HFF-Myc (cell line): ENCODE measurements at regions not wholly inside any gene's neighbourhood (a gene's known extent, or its start where the extent isn't known, plus 50 kb on each side); places are given as distances from the start of the nearest gene placed in this dataset.

Experiments used
- DNase-seq: peaks from one replicate; pipeline ENCODE4 v3.0.0-alpha.2; 2011; ENCODE audit warnings: low read depth; ENCODE audit errors: extremely low read depth
- H3K4me3 ChIP-seq: replicated peaks from 2 replicates; pipeline ENCODE4 v1.5.1; 2011; ENCODE audit warnings: low read depth, mild to moderate bottlenecking, control low read depth, low read length
- TF ChIP-seq, protein P1 (sequence below): IDR thresholded peaks from 2 replicates; pipeline ENCODE4 v1.5.1; 2012; ENCODE audit warnings: mild to moderate bottlenecking, low read depth, low read length, control low read depth; ENCODE audit errors: missing control alignments

- DNase-seq: no peak
- TF ChIP-seq, protein P1, sequence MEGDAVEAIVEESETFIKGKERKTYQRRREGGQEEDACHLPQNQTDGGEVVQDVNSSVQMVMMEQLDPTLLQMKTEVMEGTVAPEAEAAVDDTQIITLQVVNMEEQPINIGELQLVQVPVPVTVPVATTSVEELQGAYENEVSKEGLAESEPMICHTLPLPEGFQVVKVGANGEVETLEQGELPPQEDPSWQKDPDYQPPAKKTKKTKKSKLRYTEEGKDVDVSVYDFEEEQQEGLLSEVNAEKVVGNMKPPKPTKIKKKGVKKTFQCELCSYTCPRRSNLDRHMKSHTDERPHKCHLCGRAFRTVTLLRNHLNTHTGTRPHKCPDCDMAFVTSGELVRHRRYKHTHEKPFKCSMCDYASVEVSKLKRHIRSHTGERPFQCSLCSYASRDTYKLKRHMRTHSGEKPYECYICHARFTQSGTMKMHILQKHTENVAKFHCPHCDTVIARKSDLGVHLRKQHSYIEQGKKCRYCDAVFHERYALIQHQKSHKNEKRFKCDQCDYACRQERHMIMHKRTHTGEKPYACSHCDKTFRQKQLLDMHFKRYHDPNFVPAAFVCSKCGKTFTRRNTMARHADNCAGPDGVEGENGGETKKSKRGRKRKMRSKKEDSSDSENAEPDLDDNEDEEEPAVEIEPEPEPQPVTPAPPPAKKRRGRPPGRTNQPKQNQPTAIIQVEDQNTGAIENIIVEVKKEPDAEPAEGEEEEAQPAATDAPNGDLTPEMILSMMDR: no peak
- no peak overlapping the region for H3K4me3 ChIP-seq
Observed at GRCh38 chr2:11044201-11044600, 111.1 kb upstream of the SLC66A3 start.

- no peak overlapping the region for H3K4me3 ChIP-seq
- TF ChIP-seq, protein P1: no peak
- DNase-seq: no peak
Observed at GRCh38 chr2:11045294-11045693, 110.0 kb upstream of the SLC66A3 start.

- TF ChIP-seq, protein P1: no peak
- DNase-seq: no peak
- H3K4me3 ChIP-seq: no peak overlapping the region
Observed at GRCh38 chr2:11048335-11049008, 106.8 kb upstream of the SLC66A3 start.

GRCh38 chr2:11050565-11050964, 104.7 kb upstream of the SLC66A3 start:
- DNase-seq: no peak
- TF ChIP-seq, protein P1: no peak
- H3K4me3 ChIP-seq: no peak overlapping the region

GRCh38 chr2:11051280-11051679, 104.0 kb upstream of the SLC66A3 start:
- no peak for DNase-seq
- TF ChIP-seq, protein P1: no peak
- H3K4me3 ChIP-seq: no peak overlapping the region

DNA sequence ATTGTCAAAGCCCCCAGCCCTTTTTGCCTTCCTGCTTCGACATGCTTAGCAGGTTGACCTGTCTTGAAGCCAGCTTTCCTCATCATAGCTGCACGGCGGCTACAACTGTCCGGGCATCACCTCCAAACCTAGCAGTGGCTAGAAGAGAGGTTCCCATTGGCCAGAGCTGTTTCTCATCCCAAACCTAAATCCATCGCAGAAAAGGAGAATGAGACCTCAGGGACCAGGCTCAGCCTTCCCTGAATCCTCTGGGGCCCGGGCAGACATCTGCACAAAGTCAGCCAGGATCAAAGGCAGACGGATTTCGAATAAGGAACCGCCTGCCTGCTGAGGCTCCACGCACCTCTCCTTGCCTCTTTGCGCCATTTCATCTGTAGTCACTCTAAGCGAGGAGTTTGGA, 101.7 kb upstream of the SLC66A3 start:
- TF ChIP-seq, protein P1: no peak
- DNase-seq: no peak
- H3K4me3 ChIP-seq: no peak overlapping the region
